ENCODE measurements at regions not wholly inside any gene's neighbourhood (a gene's known extent, or its start where the extent isn't known, plus 50 kb on each side); places are given as distances from the start of the nearest gene placed in this dataset.

DNA sequence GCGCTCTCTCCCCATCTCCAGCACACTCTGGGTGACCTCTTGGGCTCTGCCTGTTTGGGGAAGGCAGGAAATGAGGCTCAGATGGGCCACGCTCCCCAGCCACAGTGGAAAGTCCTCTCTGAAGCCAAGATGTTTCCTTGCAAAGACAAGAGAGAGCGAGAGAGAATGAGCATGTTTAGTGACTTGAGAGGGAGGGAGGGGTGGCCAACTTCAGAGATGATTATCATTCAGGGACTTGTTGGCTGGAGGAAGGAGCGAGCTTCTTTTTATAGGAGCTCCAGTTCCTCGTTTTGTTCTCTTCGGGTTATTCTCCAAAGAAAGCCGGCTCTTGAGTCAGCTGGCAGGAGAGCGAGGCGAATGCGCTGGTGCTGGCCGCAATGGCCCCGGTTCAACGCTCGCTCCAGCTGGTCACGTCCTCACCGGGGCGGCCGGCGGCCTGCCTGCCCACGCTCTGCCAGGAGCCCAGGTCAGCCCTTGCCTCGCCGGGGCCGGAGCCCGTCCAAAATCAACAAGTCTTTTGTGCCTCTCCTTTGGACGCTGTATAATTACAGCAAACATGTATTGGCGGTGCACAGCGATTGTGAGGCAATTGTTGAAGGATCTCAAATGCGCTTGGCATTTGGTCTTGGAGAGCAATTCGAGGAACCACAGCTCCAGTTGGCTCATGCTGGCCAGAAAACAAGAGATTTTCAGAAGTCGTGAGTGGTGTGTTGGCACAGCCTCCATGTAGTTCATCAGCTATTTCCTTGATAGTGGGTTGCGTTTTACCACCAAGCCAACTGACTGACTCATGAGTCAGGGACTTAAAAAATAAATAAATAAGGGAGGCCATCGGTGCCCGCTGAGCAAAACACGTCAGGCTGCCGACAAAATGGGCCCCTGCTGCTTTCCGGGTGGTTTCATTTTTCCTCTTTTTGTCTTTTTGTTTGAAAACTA, 288.6 kb downstream of the UACA start (continued):
- TF ChIP-seq, protein P1, sequence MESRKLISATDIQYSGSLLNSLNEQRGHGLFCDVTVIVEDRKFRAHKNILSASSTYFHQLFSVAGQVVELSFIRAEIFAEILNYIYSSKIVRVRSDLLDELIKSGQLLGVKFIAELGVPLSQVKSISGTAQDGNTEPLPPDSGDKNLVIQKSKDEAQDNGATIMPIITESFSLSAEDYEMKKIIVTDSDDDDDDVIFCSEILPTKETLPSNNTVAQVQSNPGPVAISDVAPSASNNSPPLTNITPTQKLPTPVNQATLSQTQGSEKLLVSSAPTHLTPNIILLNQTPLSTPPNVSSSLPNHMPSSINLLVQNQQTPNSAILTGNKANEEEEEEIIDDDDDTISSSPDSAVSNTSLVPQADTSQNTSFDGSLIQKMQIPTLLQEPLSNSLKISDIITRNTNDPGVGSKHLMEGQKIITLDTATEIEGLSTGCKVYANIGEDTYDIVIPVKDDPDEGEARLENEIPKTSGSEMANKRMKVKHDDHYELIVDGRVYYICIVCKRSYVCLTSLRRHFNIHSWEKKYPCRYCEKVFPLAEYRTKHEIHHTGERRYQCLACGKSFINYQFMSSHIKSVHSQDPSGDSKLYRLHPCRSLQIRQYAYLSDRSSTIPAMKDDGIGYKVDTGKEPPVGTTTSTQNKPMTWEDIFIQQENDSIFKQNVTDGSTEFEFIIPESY (IDR thresholded peaks at IDR 0.05; ENCODE audit: extremely low read depth, insufficient replicate concordance, low read length) = no peak
- TF ChIP-seq YY1 (IDR thresholded peaks at IDR 0.05; ENCODE audit: extremely low read depth, insufficient replicate concordance, low read depth, low read length) (peak; percentile 72), ZFX (IDR thresholded peaks at IDR 0.05) (no peak)

DNA sequence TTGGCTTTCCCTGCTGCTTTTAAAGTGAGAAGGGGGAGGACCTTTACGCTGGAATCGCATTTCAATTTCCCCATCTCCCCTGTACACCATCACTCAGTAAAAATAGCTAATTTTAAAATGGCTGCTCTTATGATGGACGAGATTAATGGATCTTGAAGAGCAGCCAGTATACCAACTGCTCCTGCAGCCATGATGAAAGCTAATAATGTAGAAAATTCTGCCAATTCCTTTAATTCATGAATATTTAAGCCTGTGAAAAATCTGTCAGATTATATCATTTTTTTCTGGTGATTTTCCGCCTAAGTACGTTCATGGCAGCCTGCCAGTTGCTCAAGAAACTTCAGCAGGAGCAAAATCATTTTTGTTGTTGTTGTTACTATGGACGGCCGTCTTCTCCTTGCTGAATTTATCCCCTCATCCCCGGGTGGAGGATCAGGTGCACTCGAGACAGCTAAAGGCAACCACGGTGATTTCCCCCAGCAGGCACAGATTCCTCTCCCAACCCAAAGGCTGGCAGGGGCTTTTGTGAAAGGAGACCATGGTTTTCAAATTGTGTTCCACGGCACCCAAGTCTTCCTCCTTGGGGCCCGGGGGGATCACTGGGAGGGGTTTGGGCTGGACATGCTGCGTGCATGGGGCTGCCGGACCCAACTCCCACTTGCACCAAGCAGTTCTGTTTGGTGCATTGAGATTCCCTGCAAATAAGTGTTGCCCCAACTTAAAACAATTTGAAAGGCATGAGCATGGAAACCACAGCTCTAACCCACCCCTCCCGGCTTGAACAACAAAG, 289.6 kb downstream of the UACA start:
- no peak for DNase-seq (ENCODE audit: low read depth, low spot score)
- intact Hi-C loops (cut with micrococcal nuclease) = no loop called here
- ATAC-seq = no peak
- no TSS peak for BruUV-seq (replicated peaks)
- peak overlapping the region; percentile 82 for H3K4me2 ChIP-seq (ENCODE audit: low read length)
- H3K9me2 ChIP-seq (ENCODE audit: insufficient read depth) = no peaks in the 10 kb centered on the region
- H3K27me3 ChIP-seq (ENCODE audit: insufficient read depth, low read length) = peaks cover 3% of the 10 kb centered on the region; the same call in 1 of the 2 replicates
- TF ChIP-seq ZFX (IDR thresholded peaks at IDR 0.05) = no peak
- TF ChIP-seq, protein P2, sequence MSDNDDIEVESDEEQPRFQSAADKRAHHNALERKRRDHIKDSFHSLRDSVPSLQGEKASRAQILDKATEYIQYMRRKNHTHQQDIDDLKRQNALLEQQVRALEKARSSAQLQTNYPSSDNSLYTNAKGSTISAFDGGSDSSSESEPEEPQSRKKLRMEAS (IDR thresholded peaks at IDR 0.05) = no peak
- TF ChIP-seq, protein P3, sequence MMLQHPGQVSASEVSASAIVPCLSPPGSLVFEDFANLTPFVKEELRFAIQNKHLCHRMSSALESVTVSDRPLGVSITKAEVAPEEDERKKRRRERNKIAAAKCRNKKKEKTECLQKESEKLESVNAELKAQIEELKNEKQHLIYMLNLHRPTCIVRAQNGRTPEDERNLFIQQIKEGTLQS (IDR thresholded peaks at IDR 0.05) = no peak
- TF ChIP-seq, protein P4, sequence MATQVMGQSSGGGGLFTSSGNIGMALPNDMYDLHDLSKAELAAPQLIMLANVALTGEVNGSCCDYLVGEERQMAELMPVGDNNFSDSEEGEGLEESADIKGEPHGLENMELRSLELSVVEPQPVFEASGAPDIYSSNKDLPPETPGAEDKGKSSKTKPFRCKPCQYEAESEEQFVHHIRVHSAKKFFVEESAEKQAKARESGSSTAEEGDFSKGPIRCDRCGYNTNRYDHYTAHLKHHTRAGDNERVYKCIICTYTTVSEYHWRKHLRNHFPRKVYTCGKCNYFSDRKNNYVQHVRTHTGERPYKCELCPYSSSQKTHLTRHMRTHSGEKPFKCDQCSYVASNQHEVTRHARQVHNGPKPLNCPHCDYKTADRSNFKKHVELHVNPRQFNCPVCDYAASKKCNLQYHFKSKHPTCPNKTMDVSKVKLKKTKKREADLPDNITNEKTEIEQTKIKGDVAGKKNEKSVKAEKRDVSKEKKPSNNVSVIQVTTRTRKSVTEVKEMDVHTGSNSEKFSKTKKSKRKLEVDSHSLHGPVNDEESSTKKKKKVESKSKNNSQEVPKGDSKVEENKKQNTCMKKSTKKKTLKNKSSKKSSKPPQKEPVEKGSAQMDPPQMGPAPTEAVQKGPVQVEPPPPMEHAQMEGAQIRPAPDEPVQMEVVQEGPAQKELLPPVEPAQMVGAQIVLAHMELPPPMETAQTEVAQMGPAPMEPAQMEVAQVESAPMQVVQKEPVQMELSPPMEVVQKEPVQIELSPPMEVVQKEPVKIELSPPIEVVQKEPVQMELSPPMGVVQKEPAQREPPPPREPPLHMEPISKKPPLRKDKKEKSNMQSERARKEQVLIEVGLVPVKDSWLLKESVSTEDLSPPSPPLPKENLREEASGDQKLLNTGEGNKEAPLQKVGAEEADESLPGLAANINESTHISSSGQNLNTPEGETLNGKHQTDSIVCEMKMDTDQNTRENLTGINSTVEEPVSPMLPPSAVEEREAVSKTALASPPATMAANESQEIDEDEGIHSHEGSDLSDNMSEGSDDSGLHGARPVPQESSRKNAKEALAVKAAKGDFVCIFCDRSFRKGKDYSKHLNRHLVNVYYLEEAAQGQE (IDR thresholded peaks at IDR 0.05; ENCODE audit: low read depth) = no peak
- no peak for TF ChIP-seq FOSL1 (IDR thresholded peaks at IDR 0.05; ENCODE audit: low read depth)
- H3K79me2 ChIP-seq (ENCODE audit: insufficient read depth, low read length) = no peaks in the 10 kb centered on the region
- H4K20me1 ChIP-seq (ENCODE audit: insufficient read depth) = no peaks in the 10 kb centered on the region
- peak overlapping the region; percentile 88 for H3K27ac ChIP-seq (ENCODE audit: low read depth, low read length)
- H2AFZ ChIP-seq (ENCODE audit: low read depth, low read length, poor library complexity, severe bottlenecking) = no peak overlapping the region
- H3K9me3 ChIP-seq (ENCODE audit: control insufficient read depth in 1 of 2, insufficient read depth in 1 of 2, low read depth in 1 of 2, low read length in 2 of 2) = no peaks in the 10 kb centered on the region
- POLR2A ChIA-PET = interaction anchor here (0.6 to 1.1 kb wide), 2 partner anchors 30 to 882 kb away, joined by 3 read pairs; no protein-coding TSS in a partner anchor
- H3K4me1 ChIP-seq (ENCODE audit: control insufficient read depth in 1 of 2, insufficient read depth in 2 of 2, low read length in 2 of 2) = peaks cover 26 to 38% of the 10 kb centered on the region in 2 experiments
- RAD21 ChIA-PET (ENCODE audit: low non-redundant PET in 1 of 2, low total read pairs in 2 of 2, uncharacterized antibody in 2 of 2, unreplicated experiment in 2 of 2) = no interaction called here
- H3K9ac ChIP-seq (ENCODE audit: low read length) = peak overlapping the region; percentile 45; the same call in 1 of the 2 replicates
- H3K4me3 ChIP-seq (replicated peaks in 1 of 2; ENCODE audit: low read depth in 1 of 2, low read length in 2 of 2) = peak overlapping the region in 1 of 2 experiments; percentile 48; a peak in 3 of 4 replicates
- CTCF ChIA-PET = interaction anchor here (1.0 to 2.0 kb wide), 2 partner anchors 8 to 15 kb away, joined by 3 to 19 read pairs; no protein-coding TSS in a partner anchor
- H3K36me3 ChIP-seq (ENCODE audit: control insufficient read depth in 1 of 2, insufficient read depth in 2 of 2, low read length in 2 of 2) = no peaks in the 10 kb centered on the region
